ENCODE measurements at regions not wholly inside any gene's neighbourhood (a gene's known extent, or its start where the extent isn't known, plus 50 kb on each side); places are given as distances from the start of the nearest gene placed in this dataset.

- H3K79me1 ChIP-seq (ENCODE audit: low read depth, low read length): no peaks in the 10 kb centered on the region
- no peak overlapping the region for H3K14ac ChIP-seq (ENCODE audit: insufficient read length)
- H3K18ac ChIP-seq (ENCODE audit: extremely low read depth, low read length): no peak overlapping the region
- no peaks in the 10 kb centered on the region for H3K36me3 ChIP-seq (ENCODE audit: control insufficient read depth in 2 of 4, insufficient read depth in 4 of 4, low read length in 3 of 4)
- no peak overlapping the region for H4K5ac ChIP-seq (ENCODE audit: insufficient read length, low read depth, low read length)
- H3K23ac ChIP-seq (ENCODE audit: insufficient read length): no peak overlapping the region
- no peak overlapping the region for H3K56ac ChIP-seq (replicated peaks; ENCODE audit: insufficient read length, low read depth, low read length)
- POLR2A ChIA-PET (ENCODE audit: partially characterized antibody): interaction anchor here (1.2 kb wide), 1 partner anchor 25 kb away, joined by 3 read pairs; no protein-coding TSS in a partner anchor
- H2BK12ac ChIP-seq (ENCODE audit: low read depth, low read length): no peak overlapping the region
- H4K20me1 ChIP-seq (replicated peaks in 1 of 2; ENCODE audit: control insufficient read depth in 1 of 2, insufficient read depth in 2 of 2, low read length in 2 of 2): no peaks in the 10 kb centered on the region
- no peak overlapping the region for H3K4me2 ChIP-seq (ENCODE audit: insufficient read depth in 1 of 2, low read depth in 2 of 2, low read length in 2 of 2)
- H2BK20ac ChIP-seq (ENCODE audit: low read length): no peak overlapping the region
- no peak overlapping the region for H2BK120ac ChIP-seq (replicated peaks; ENCODE audit: low read depth, low read length)
- no peak overlapping the region for H2BK15ac ChIP-seq (ENCODE audit: low read length)
- no peak overlapping the region for H4K91ac ChIP-seq (replicated peaks; ENCODE audit: insufficient read length, low read length)
- H3K79me2 ChIP-seq (ENCODE audit: control insufficient read depth in 1 of 2, insufficient read depth in 2 of 2, low read length in 2 of 2): no peaks in the 10 kb centered on the region; a peak in 1 of 4 replicates
- no peak overlapping the region for H3K27ac ChIP-seq (ENCODE audit: low read depth, low read length)
- H3K9me3 ChIP-seq (ENCODE audit: insufficient read depth in 2 of 2, low read depth in 1 of 2, low read length in 1 of 2): peaks cover 0 to 7% of the 10 kb centered on the region in 2 experiments; a peak in 2 of 4 replicates
- no peak overlapping the region for H2AFZ ChIP-seq (ENCODE audit: low read length)
- H4K8ac ChIP-seq (ENCODE audit: extremely low read depth, insufficient read depth, low read length): no peak overlapping the region
- peaks cover 5 to 10% (median 9%) of the 10 kb centered on the region in 4 experiments for H3K4me1 ChIP-seq (replicated peaks in 1 of 4; ENCODE audit: control insufficient read depth in 3 of 4, insufficient read depth in 4 of 4, low read length in 3 of 4)
- no peak overlapping the region for H3K4ac ChIP-seq (replicated peaks; ENCODE audit: insufficient read length, low read depth, low read length)
- no peak overlapping the region for H3K9ac ChIP-seq (replicated peaks in 1 of 4; ENCODE audit: extremely low read depth in 1 of 4, low read depth in 3 of 4, low read length in 3 of 4)
- H3K4me3 ChIP-seq (ENCODE audit: extremely low read depth in 1 of 4, insufficient read depth in 2 of 4, low read depth in 3 of 4, low read length in 4 of 4): no peak overlapping the region
- CTCF ChIA-PET (ENCODE audit: partially characterized antibody): interaction anchor here (0.9 to 1.0 kb wide), 2 partner anchors 8 to 30 kb away, joined by 3 to 4 read pairs; no protein-coding TSS in a partner anchor
- 82% methylated on average over 2 of the region's 2 CpGs; no CpG with 5 or more reads in 1 of the 2 experiments for WGBS, 2 experiments (ENCODE audit: extremely low coverage in 1 of 2, insufficient coverage in 1 of 2, insufficient read length in 1 of 2, insufficient replicate concordance in 2 of 2, low coverage in 1 of 2, low lambda C conversion rate in 2 of 2, missing lambda C conversion rate in 1 of 2)
- H2AK5ac ChIP-seq (ENCODE audit: low read depth, low read length): no peak overlapping the region
- no peaks in the 10 kb centered on the region for H3K27me3 ChIP-seq (replicated peaks in 1 of 4; ENCODE audit: control insufficient read depth in 3 of 4, extremely low read depth in 1 of 4, insufficient read depth in 3 of 4, low read length in 3 of 4)
- no peaks in the 10 kb centered on the region; the same call in 1 of the 2 replicates for H3K23me2 ChIP-seq (ENCODE audit: low read depth, low read length)
- no peak overlapping the region for H2BK5ac ChIP-seq (ENCODE audit: low read depth, low read length)
- DNase-seq (ENCODE audit: low read depth in 1 of 2, low spot score in 2 of 2) (no peak), FAIRE-seq (no peak)
- TF ChIP-seq EP300 (IDR thresholded peaks at IDR 0.05; ENCODE audit: borderline replicate concordance in 1 of 2, low read depth in 2 of 2, low read length in 2 of 2) (no peak), BACH1 (IDR thresholded peaks at IDR 0.05; ENCODE audit: low read length) (no peak), CHD2 (IDR thresholded peaks at IDR 0.05; ENCODE audit: low read length) (no peak), CHD1 (IDR thresholded peaks at IDR 0.05; ENCODE audit: low read depth, low read length) (no peak), CEBPB (IDR thresholded peaks at IDR 0.05; ENCODE audit: low read depth, low read length) (no peak), EZH2 (IDR thresholded peaks at IDR 0.05; ENCODE audit: low read depth, low read length, severe bottlenecking) (no peak), GTF2F1 (IDR thresholded peaks at IDR 0.05; ENCODE audit: borderline replicate concordance, low read depth, low read length) (no peak), POLR2A (IDR thresholded peaks at IDR 0.05; ENCODE audit: control extremely low read depth in 1 of 2, low read depth in 2 of 2, low read length in 2 of 2) (no peak)
Observed at GRCh38 chr18:8951491-8951890, 151.0 kb upstream of the NDUFV2 start.

Data from H1 (cell line).